ENCODE measurements at regions not wholly inside any gene's neighbourhood (a gene's known extent, or its start where the extent isn't known, plus 50 kb on each side); places are given as distances from the start of the nearest gene placed in this dataset.
"Not testable (repeated sequence)": the region's sequence is repeated elsewhere in the genome, so short reads cannot be mapped to it uniquely, and the experiment has no call there.

DNA sequence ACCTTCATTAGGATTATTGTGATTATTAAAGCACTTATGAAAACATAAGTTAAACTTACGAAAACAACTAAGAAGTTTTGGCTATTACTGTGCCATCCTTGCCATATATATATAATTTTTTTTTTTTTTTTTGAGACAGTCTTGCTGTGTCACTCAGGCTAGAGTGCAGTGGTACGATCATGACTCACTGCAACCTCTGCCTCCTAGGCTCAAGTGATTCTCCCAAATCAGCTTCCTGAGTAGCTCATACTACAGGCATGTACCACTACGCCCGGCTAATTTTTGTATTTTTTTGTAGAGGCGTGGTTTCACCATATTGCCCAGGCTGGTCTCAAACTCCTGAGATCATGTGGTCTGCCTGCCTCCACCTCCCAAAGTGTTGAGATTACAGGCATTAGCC, 91.0 kb upstream of the GARIN1A start:
- TF ChIP-seq, protein P1, sequence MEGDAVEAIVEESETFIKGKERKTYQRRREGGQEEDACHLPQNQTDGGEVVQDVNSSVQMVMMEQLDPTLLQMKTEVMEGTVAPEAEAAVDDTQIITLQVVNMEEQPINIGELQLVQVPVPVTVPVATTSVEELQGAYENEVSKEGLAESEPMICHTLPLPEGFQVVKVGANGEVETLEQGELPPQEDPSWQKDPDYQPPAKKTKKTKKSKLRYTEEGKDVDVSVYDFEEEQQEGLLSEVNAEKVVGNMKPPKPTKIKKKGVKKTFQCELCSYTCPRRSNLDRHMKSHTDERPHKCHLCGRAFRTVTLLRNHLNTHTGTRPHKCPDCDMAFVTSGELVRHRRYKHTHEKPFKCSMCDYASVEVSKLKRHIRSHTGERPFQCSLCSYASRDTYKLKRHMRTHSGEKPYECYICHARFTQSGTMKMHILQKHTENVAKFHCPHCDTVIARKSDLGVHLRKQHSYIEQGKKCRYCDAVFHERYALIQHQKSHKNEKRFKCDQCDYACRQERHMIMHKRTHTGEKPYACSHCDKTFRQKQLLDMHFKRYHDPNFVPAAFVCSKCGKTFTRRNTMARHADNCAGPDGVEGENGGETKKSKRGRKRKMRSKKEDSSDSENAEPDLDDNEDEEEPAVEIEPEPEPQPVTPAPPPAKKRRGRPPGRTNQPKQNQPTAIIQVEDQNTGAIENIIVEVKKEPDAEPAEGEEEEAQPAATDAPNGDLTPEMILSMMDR (tag by site-specific recombination; IDR thresholded peaks at IDR 0.05), result not testable (repeated sequence)
- not testable (repeated sequence) for TF ChIP-seq SP2 (tag by site-specific recombination; IDR thresholded peaks at IDR 0.05); ZNF529 (tag by site-specific recombination; IDR thresholded peaks at IDR 0.05; ENCODE audit: insufficient replicate concordance); ZBTB21 (tag by site-specific recombination; IDR thresholded peaks at IDR 0.05); ZNF37A (tag by site-specific recombination; IDR thresholded peaks at IDR 0.05); ZBTB49 (tag by site-specific recombination; IDR thresholded peaks at IDR 0.05; ENCODE audit: low read depth); ZNF707 (tag by site-specific recombination; IDR thresholded peaks at IDR 0.05); PRDM4 (tag by site-specific recombination; IDR thresholded peaks at IDR 0.05)
- TF ChIP-seq, protein P2, sequence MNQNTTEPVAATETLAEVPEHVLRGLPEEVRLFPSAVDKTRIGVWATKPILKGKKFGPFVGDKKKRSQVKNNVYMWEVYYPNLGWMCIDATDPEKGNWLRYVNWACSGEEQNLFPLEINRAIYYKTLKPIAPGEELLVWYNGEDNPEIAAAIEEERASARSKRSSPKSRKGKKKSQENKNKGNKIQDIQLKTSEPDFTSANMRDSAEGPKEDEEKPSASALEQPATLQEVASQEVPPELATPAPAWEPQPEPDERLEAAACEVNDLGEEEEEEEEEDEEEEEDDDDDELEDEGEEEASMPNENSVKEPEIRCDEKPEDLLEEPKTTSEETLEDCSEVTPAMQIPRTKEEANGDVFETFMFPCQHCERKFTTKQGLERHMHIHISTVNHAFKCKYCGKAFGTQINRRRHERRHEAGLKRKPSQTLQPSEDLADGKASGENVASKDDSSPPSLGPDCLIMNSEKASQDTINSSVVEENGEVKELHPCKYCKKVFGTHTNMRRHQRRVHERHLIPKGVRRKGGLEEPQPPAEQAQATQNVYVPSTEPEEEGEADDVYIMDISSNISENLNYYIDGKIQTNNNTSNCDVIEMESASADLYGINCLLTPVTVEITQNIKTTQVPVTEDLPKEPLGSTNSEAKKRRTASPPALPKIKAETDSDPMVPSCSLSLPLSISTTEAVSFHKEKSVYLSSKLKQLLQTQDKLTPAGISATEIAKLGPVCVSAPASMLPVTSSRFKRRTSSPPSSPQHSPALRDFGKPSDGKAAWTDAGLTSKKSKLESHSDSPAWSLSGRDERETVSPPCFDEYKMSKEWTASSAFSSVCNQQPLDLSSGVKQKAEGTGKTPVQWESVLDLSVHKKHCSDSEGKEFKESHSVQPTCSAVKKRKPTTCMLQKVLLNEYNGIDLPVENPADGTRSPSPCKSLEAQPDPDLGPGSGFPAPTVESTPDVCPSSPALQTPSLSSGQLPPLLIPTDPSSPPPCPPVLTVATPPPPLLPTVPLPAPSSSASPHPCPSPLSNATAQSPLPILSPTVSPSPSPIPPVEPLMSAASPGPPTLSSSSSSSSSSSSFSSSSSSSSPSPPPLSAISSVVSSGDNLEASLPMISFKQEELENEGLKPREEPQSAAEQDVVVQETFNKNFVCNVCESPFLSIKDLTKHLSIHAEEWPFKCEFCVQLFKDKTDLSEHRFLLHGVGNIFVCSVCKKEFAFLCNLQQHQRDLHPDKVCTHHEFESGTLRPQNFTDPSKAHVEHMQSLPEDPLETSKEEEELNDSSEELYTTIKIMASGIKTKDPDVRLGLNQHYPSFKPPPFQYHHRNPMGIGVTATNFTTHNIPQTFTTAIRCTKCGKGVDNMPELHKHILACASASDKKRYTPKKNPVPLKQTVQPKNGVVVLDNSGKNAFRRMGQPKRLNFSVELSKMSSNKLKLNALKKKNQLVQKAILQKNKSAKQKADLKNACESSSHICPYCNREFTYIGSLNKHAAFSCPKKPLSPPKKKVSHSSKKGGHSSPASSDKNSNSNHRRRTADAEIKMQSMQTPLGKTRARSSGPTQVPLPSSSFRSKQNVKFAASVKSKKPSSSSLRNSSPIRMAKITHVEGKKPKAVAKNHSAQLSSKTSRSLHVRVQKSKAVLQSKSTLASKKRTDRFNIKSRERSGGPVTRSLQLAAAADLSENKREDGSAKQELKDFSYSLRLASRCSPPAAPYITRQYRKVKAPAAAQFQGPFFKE (tag by site-specific recombination; IDR thresholded peaks at IDR 0.05; ENCODE audit: borderline replicate concordance), result not testable (repeated sequence)

Measured in HEK293 (cell line).